Natural killer cell (primary cell): ENCODE measurements at regions not wholly inside any gene's neighbourhood (a gene's known extent, or its start where the extent isn't known, plus 50 kb on each side); places are given as distances from the start of the nearest gene placed in this dataset.

Experiments used
- ATAC-seq, 3 donors: fragments of 150-1000 bp in 2 of 3; fragments of 200-7000 bp in 1 of 3; cut with Tn5 transposase; 1 replicate in 1 of 3; 2 replicates in 2 of 3; pipeline ENCODE4 v1.10.0; 2021; ENCODE audit warnings: mild to moderate bottlenecking in 2 of 3, moderate library complexity in 2 of 3
- DNase-seq, 2 donors: peaks; one replicate each; pipeline versions ENCODE4 v3.0.0 to v3.0.0-alpha.2; 2013 to 2021; ENCODE audit warnings: mixed read lengths in 1 of 2
- H3K27ac ChIP-seq: one replicate; pipeline ENCODE4 v1.5.1; 2013; ENCODE audit warnings: mild to moderate bottlenecking, low read length
- H3K27me3 ChIP-seq: one replicate; pipeline ENCODE4 v1.6.1; 2013; ENCODE audit warnings: low read length; ENCODE audit not compliant: control insufficient read depth, insufficient read depth
- H3K36me3 ChIP-seq: one replicate; pipeline ENCODE4 v1.6.1; 2013; ENCODE audit warnings: low read length; ENCODE audit not compliant: control insufficient read depth, insufficient read depth
- H3K4me1 ChIP-seq: one replicate; pipeline ENCODE4 v1.6.1; 2013; ENCODE audit warnings: low read length; ENCODE audit not compliant: control insufficient read depth, insufficient read depth
- H3K4me3 ChIP-seq: one replicate; pipeline ENCODE4 v1.5.1; 2013; ENCODE audit warnings: low read length
- H3K9me3 ChIP-seq: one replicate; pipeline ENCODE4 v1.6.1; 2013; ENCODE audit warnings: low read length; ENCODE audit not compliant: control insufficient read depth, insufficient read depth
- H3K27ac Mint-ChIP-seq, 2 donors: one replicate each; pipeline ENCODE4 v1.8.0; 2022; ENCODE audit warnings: mild to moderate bottlenecking in 2 of 2, mixed read lengths in 2 of 2, moderate library complexity in 1 of 2
- H3K27me3 Mint-ChIP-seq, 2 donors: one replicate each; pipeline ENCODE4 v1.8.0; 2022; ENCODE audit warnings: low read depth in 2 of 2, mixed read lengths in 2 of 2
- H3K36me3 Mint-ChIP-seq: one replicate; pipeline ENCODE4 v1.8.0; 2022; ENCODE audit warnings: mixed read lengths
- H3K4me1 Mint-ChIP-seq, 2 donors: one replicate each; pipeline ENCODE4 v1.8.0; 2022; ENCODE audit warnings: mixed read lengths in 2 of 2
- H3K4me3 Mint-ChIP-seq: one replicate; pipeline ENCODE4 v1.8.0; 2022; ENCODE audit warnings: mild to moderate bottlenecking, moderate library complexity, mixed read lengths
- H3K9me3 Mint-ChIP-seq, 2 donors: one replicate each; pipeline ENCODE4 v1.8.0; 2022; ENCODE audit warnings: mixed read lengths in 2 of 2
- CTCF ChIP-seq: fragments of 200-600 bp; IDR thresholded peaks from one replicate; pipeline ENCODE4 v1.8.0; 2022; ENCODE audit warnings: antibody characterized with exemption
- WGBS: methylation state at CpG from one replicate; pipeline ENCODE4 v1.1.7; 2013; ENCODE audit warnings: missing lambda C conversion rate; ENCODE audit not compliant: insufficient coverage; 5-methylcytosine and 5-hydroxymethylcytosine counted together
- intact Hi-C: fragments of 100-400 bp; cut with micrococcal nuclease; formaldehyde crosslinking; loops from one replicate; pipeline ENCODE4 v1.14.2; 2022

GRCh38 chr2:145166731-145167302, 646.9 kb upstream of the ZEB2 start:
- intact Hi-C loops, result no loop called here
- no peaks in the 10 kb centered on the region for H3K36me3 Mint-ChIP-seq

GRCh38 chr2:145161656-145162055, 641.7 kb upstream of the ZEB2 start:
- H3K36me3 Mint-ChIP-seq, result no peaks in the 10 kb centered on the region
- H3K4me1 ChIP-seq, result no peaks in the 10 kb centered on the region
- ATAC-seq (no peak), DNase-seq (no peak)
- H3K36me3 ChIP-seq, result no peaks in the 10 kb centered on the region
- no peak overlapping the region for H3K4me3 Mint-ChIP-seq
- H3K27ac Mint-ChIP-seq, result no peak overlapping the region
- no peaks in the 10 kb centered on the region for H3K9me3 ChIP-seq
- no peak overlapping the region for H3K27ac ChIP-seq
- intact Hi-C loops, result no loop called here
- no peak overlapping the region for H3K4me3 ChIP-seq
- H3K27me3 ChIP-seq, result no peaks in the 10 kb centered on the region
- 94% methylated on average over 1 of the region's 2 CpGs for WGBS
- H3K4me1 Mint-ChIP-seq, result peaks cover 0 to 4% of the 10 kb centered on the region in 2 donors
- no peak for TF ChIP-seq CTCF
- H3K9me3 Mint-ChIP-seq, result no peaks in the 10 kb centered on the region
- H3K27me3 Mint-ChIP-seq, result peaks cover 0 to 3% of the 10 kb centered on the region in 2 donors

More at GRCh38 chr2:145166731-145167302, 646.9 kb upstream of the ZEB2 start:
- H3K9me3 ChIP-seq, result no peaks in the 10 kb centered on the region
- TF ChIP-seq CTCF, result no peak
- H3K27me3 ChIP-seq, result no peaks in the 10 kb centered on the region
- peaks cover 6 to 18% of the 10 kb centered on the region in 2 donors for H3K27me3 Mint-ChIP-seq
- no peaks in the 10 kb centered on the region for H3K9me3 Mint-ChIP-seq
- peaks cover 0 to 4% of the 10 kb centered on the region in 2 donors for H3K4me1 Mint-ChIP-seq
- no peak overlapping the region for H3K27ac Mint-ChIP-seq
- DNase-seq (no peak), ATAC-seq (no peak)
- no peak overlapping the region for H3K27ac ChIP-seq
- no peaks in the 10 kb centered on the region for H3K36me3 ChIP-seq
- no peak overlapping the region for H3K4me3 ChIP-seq
- no peaks in the 10 kb centered on the region for H3K4me1 ChIP-seq
- no peak overlapping the region for H3K4me3 Mint-ChIP-seq

GRCh38 chr2:145160855-145161254, 640.9 kb upstream of the ZEB2 start:
- DNase-seq (no peak), ATAC-seq (no peak)
- H3K36me3 Mint-ChIP-seq, result no peaks in the 10 kb centered on the region
- H3K4me1 Mint-ChIP-seq, result peaks cover 0 to 4% of the 10 kb centered on the region in 2 donors
- H3K27ac Mint-ChIP-seq, result no peak overlapping the region
- H3K9me3 ChIP-seq, result no peaks in the 10 kb centered on the region
- H3K4me1 ChIP-seq, result no peaks in the 10 kb centered on the region
- H3K9me3 Mint-ChIP-seq, result no peaks in the 10 kb centered on the region
- 85% methylated on average over 1 of the region's 1 CpG for WGBS
- peaks cover 0 to 3% of the 10 kb centered on the region in 2 donors for H3K27me3 Mint-ChIP-seq
- H3K36me3 ChIP-seq, result no peaks in the 10 kb centered on the region
- H3K27me3 ChIP-seq, result no peaks in the 10 kb centered on the region
- no peak for TF ChIP-seq CTCF
- H3K4me3 Mint-ChIP-seq, result no peak overlapping the region
- no peak overlapping the region for H3K27ac ChIP-seq
- intact Hi-C loops, result no loop called here
- H3K4me3 ChIP-seq, result no peak overlapping the region

GRCh38 chr2:145159676-145160075, 639.8 kb upstream of the ZEB2 start:
- ATAC-seq (no peak), DNase-seq (no peak)
- Histone ChIP-seq H3K9me3 (no peaks in the 10 kb centered on the region), H3K4me1 (no peaks in the 10 kb centered on the region), H3K27me3 (no peaks in the 10 kb centered on the region), H3K36me3 (no peaks in the 10 kb centered on the region), H3K4me3 (no peak overlapping the region), H3K27ac (no peak overlapping the region)
- 67% methylated on average over 2 of the region's 2 CpGs for WGBS
- intact Hi-C loops, result no loop called here
- Mint-ChIP-seq H3K27ac (no peak overlapping the region), H3K9me3 (no peaks in the 10 kb centered on the region), H3K36me3 (no peaks in the 10 kb centered on the region), H3K4me1 (peaks cover 0 to 4% of the 10 kb centered on the region in 2 donors), H3K4me3 (no peak overlapping the region), H3K27me3 (peaks cover 0 to 3% of the 10 kb centered on the region in 2 donors)
- TF ChIP-seq CTCF, result no peak
